ENCODE measurements at regions not wholly inside any gene's neighbourhood (a gene's known extent, or its start where the extent isn't known, plus 50 kb on each side); places are given as distances from the start of the nearest gene placed in this dataset.
"Not testable (repeated sequence)": the region's sequence is repeated elsewhere in the genome, so short reads cannot be mapped to it uniquely, and the experiment has no call there.

DNA sequence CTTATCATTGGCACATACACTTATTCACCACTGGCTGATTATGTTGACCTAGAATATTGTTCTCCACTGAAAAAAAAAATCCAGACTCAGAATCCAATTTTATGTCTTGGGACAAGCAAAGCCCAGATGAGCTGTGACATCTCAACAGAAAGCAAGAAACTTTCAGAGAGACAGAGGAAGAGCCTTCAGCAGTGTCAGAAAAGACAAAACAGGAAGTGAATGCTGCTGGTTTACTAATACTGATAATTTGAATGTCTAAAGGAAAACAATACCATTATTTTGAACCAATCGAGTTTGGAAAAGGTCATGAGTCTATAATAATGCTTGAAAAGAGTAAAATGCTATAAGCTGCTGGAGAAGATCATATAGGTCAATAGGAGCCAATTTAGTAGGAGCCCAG lies 179.8 kb upstream of the RIMS1 start:
- DNase-seq (ENCODE audit: low read depth in 4 of 4, low spot score in 1 of 4): no peak

DNA sequence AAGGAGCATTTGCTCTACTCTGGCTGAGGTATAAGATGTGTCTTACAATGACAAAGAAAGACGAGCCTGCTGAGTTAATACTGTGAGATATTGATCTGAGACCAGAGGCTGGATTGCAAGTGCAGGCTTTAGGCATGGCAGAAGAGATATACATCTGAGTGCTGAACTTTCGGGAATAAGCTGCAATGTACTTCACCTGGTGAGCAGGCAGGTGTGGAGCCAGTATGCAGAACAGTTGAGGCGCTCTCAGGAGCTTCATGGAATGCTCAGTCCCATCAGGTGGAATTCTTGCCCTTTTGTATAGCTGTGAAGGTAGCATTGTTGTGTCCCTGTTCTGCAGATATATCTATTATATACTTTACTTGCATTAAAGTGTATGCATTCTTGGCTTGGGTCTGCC lies 179.3 kb upstream of the RIMS1 start:
- DNase-seq (ENCODE audit: low read depth in 4 of 4, low spot score in 1 of 4): no peak

DNA sequence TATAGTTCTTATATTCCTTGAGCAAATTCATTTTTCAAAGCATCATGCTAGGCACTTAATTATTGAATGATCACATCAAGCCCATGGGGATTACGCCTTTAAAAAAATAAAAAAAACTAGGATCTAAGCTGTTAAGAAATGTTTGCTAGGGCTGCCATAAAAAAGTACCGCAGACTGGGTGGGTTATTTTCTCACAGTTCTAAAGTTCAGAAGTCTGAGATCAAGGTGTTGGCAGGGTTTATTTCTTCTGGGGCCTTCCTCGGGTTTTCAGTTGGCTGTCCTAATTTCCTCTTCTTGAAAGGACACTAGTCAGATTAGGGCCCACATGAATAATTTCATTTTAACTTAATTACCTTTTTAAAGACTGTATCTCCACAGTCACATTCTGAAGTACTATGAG lies 165.6 kb upstream of the RIMS1 start:
- DNase-seq (ENCODE audit: low read depth in 4 of 4, low spot score in 1 of 4): no peak

DNA sequence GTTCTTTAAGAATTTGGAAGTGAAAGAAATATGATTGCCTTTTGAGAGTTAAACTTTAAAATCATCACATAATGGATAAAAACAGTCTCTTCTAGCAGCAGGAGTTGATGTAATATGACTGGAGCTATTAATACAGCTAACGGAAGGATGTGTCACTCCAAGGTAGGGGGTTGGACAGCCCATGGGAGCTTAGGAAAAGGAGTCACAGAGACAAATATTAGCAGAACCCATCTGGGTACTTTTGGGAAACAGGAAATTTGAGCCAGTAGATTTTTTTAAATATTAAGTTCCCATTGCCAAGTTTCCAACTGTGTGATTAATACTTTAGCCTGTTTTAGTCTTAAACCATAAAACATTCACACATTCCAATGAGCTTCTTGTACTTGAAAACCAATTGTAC lies 164.7 kb upstream of the RIMS1 start:
- DNase-seq (ENCODE audit: low read depth in 4 of 4, low spot score in 1 of 4): no peak

DNA sequence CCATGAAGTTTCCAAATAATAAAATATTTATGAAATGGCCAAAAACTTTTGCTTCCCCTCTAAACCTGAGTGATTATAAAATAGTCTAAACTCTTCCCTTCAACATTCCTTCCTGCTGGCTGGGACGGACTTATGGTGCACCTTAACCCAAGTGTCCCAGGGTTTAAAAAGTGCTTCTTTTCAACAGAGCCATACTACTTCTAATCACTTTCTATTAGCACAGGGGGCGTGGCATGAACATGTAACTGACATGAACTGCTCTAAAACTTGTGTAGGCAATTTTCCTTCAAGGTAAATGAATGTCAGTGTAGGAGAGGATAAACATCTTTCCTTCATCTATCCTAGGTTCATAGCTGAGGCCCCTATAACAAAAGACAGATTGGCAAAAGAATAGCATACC lies 163.6 kb upstream of the RIMS1 start:
- DNase-seq (ENCODE audit: low read depth in 4 of 4, low spot score in 1 of 4): no peak

DNA sequence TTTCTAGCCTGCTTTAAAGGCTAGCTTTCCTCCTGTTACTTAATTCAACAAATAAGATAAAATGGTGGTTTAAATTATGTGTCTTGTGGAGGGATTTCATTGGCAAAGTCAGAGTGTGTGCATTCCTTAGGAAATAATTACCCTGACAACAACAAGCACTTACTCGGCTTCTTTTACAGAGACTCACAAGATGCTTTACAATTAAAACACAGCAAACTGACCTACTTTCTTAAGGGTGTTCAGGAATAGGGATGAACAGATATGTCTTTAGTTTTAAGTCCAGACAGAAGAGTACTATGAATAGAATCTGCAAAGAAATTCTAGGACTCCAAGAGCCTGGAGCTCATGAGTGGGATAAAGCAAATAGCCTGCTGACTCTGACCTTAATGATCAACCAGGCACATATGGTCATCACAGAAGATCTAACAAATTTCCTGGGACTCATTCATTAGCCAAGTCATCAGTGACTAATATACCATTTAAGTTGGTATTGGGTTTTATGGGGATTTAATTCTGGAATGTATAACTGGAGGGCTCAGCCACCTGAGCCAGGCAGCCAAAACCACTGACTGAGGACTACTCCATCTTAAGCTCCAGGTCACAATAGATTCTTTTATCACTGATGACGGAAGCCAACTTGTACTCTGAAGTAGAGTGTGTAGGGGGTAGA lies 161.8 kb upstream of the RIMS1 start:
- DNase-seq (ENCODE audit: low read depth in 4 of 4, low spot score in 1 of 4): no peak

DNA sequence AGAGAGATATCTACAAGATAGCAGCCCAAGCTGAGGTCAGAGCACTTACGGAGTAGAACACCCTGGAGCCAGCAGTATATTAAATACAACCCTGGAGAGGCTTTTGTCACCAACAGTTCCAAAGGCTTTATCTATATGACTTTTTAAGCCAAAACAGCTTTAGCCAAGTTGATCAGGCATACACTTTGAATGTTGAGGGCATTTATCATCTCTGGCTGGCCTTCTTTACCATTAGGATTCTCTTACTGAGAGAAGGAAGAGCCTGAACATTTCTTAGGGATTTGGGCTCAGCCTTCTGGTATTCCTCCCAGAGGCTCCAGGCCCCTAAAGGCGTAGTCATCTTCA lies 161.3 kb upstream of the RIMS1 start:
- no peak for DNase-seq (ENCODE audit: low read depth in 4 of 4, low spot score in 1 of 4)

DNA sequence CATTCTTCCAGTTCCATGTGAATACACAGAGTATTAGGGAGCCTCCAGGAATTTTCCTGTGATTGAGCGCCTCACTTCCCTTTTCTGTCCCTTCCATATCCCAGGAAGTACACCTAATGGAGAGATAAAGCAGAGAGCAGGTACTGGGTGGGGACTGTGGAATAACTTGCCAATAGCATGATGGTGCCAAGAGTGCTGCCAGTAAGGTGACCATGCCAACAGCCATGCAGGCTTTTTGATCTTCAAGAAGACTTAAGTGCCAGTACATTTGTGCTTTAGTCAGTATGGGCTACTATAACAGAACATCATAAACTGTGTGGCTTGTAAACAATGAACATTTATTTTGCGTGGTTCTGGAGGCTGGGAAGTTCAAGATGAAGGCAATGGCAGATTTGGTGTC lies 160.2 kb upstream of the RIMS1 start:
- no peak for DNase-seq (ENCODE audit: low read depth in 4 of 4, low spot score in 1 of 4)

DNA sequence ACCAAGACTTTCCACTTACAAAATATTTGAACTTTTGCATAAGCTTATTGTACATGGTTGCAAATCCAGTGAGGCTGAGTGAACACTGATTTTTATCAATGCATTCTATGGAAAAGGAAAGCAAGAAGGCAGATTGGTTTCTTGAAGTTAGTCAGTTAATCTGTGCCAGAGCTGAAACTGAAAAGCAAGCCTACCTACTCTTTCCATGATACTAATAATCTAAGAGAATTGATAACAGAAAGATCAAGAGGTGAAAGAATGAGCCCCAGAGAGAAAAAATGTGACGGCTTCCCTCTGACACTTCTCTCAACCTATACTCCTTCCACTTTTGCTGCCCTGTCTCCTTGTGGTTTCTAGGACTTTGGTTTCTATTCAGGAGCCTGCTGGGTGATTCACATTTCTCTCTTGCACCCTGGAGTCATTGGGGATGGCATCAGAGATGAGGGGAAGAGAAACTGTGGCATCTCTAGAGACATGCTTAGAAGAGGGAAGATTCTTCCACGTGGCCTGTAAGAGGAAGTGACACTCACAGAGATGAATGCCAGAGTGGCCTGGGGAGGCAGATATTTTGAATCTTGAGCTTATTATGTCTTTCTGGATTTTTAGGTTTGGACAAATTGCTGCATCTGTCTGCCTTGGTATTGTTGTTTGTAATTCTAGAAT lies 158.6 kb upstream of the RIMS1 start:
- DNase-seq (ENCODE audit: low read depth in 4 of 4, low spot score in 1 of 4): no peak

DNA sequence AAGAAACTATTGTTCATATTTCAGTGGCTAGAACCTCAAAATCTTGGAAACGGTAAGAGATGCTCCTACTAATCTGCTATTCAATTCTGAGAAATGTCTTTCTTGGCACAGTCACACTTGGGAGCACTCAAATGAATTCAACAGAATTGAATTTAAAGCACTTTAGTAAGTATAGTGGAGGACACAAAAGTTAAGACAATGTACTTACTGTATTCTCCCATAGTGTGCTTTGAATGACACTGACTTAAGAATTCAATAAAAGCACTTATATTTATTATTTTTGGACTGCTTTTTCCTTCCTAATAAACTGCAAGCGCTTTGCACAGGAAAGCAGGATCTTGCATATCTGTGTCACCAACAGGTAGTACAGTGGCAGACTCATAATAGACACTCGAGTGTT lies 156.1 kb upstream of the RIMS1 start:
- DNase-seq (ENCODE audit: low read depth in 4 of 4, low spot score in 1 of 4): no peak

DNA sequence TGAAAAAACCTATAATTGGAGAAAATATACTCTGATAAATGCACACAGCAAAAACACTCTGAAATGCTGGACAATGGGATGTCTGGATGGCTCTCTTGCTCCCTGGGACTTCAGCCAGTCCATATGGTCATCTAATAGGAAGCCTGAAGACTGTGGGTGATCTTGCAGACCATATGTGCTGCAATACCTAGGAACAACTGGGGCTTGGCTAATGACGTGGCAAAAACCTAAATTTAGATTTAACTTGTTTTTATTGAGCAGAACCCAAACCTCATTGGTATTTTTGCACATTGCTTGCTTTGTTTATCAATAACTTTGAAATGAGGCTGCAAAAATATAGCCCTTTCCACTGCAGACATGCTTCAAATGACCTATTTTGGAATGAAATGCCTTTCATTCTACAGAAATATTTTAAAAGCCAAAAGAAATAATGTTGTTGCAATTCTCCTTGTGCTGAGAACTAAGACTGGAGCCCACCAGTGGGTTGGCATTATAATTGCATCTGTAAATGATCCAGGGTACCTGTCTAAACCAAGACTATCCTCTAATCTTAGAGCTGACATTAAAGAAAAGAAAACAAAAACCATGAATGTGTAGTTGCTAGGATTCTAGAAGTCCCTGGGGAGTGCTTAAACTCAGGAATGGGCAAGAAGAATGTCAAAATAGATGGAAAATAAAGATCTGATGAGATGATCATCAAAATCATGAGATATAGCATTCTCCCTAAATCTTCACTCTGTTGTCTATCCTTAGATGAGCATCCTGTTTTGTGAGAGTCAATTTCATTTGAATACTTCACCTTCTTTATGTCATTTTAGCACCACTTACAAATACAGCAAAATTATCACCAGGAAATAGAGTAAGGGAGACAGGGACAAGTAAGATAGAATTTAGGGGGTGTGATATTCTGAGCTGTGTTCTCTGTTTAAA lies 152.1 kb upstream of the RIMS1 start:
- DNase-seq (ENCODE audit: low read depth in 4 of 4, low spot score in 1 of 4): no peak

DNA sequence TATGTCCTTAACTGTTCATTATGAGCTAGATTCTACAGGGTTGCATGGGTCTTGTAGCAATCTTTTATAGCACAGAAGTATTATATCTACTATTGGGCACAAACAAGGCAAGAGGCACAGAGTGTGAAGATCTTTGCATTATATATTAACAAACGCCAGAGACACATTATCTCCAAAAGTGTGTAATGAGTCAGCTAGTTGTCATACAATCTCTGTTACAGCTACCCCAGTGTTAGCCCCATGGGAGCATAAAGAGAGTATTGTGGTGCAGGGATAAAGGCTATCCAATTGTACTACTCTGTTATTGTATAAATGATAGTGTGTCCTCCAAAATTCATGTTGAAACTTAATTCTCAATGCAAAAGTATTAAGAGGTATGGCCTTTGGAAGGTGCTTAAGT lies 148.4 kb upstream of the RIMS1 start:
- DNase-seq (ENCODE audit: low read depth in 4 of 4, low spot score in 1 of 4): no peak

DNA sequence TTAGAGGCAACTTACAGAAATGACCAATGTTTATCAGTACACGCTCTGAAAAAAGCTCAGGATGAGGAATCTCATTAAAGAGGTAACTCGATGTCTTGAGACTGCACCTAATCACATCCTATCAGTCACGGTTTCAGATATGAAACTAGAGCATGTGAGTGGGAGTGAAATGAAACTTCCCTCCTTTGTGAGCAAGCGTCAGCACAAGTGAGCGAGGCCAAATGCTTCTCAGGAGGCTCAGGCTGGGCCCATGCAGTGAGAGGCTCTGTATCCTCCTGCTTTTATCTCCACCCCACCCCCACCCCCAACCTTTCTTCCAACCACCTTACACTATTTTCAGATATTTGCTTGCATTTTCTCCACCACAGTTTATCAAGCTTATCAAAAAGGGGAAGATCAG lies 140.8 kb upstream of the RIMS1 start:
- no peak for DNase-seq (ENCODE audit: low read depth in 4 of 4, low spot score in 1 of 4)

DNA sequence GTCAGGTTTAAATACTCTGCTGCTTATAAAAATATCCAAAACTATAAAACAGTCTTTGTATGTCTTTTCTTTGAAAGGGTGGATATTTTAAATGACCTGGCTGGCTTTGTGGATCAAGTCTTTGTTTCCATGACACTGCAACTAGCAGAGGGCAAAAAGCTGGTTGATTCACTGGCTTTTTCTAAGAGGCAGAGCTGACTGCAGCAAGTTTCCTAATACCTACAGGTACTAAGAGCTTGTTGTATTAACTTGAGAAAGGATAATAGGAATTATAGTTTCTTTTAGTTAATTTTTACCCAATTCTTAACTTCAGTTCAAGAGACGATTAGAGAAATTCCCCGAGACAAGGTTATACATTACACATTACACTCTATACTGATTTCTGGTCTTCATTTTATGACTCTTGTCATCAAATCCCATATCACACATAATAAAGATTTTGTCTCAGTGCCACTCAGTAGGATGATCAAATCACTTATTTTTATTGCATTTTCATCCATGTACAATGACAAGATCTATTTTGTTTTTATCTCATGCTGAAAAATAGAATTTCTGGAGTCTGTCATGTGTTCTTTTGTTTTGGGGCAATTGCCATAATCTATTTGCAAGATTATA lies 120.1 kb upstream of the RIMS1 start:
- DNase-seq (ENCODE audit: low read depth in 4 of 4, low spot score in 1 of 4): no peak

DNA sequence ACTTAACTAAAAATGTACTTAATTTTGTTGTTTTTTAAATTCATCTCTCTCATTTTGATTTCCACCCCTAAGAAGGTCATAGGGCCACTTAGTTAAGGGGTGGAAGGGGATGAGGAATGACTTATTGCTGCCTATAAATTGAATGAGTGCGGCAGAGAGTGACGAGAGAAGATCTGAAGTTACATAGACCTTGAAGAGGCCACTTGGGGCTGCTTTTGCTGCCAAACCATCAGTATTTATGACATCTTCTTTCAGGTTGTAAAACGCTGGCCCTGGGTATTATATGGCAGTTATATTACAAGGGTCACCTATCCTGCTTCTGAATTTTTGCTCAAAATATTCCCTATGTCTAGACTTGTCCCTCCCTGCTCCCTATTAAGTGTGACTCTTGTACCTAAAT lies 119.6 kb upstream of the RIMS1 start:
- no peak for DNase-seq (ENCODE audit: low read depth in 4 of 4, low spot score in 1 of 4)

DNA sequence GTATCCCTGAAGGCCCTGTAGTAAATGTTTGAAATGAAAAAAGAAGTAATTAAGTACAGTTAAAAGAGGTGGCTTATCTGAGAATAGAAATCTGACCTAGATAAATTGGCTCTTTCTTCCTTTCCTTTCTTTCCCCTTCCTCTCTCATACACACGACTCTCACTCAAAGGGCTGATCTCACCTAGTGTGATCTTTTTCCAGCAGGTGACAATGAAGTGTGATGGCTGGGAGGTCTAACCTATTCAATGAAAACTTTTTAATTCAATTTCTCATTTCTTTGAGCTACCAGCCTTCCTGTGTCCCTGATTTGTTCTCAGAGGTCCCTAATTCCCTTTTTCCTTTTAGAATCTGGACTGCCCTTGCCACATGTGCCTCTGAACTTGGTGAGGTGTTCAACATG lies 118.0 kb upstream of the RIMS1 start:
- DNase-seq (ENCODE audit: low read depth in 4 of 4, low spot score in 1 of 4): no peak

DNA sequence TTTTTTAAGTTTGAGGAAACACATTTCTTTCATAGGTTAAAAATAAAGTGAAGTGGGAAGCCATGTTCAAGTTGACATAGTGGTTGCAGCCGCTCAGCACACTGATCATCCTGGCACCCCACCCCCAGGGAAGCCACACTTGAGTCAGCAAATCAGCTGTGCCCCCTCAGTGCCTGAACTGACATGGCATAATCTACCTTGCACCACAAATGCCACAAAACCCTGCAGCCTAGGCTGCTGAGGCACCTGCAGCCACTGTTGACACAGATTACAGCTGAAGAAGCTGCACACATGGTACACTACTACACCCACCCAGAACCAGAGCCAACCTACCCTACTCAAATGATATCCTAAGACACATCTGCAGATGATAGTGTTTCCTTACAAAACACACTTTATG lies 77.5 kb upstream of the RIMS1 start:
- DNase-seq (ENCODE audit: low read depth in 4 of 4, low spot score in 1 of 4): no peak

DNA sequence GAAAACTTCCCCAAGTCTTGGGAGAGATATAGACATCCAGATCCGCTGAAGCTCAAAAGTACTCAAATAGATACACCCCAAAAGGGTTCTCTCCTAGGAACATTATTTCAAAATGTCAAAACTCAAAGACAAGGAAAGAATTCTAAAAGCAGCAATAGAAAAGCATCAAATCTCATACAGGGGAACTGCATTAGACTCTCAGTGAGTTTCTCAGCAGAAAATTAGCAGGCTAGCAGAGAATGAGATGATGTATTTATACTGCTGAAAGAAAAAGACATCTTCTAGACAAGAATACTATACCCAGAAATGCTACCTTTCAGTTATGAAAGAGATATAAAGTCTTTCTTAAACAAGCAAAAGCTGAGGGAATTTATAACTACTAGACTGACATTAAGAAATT lies 75.5 kb upstream of the RIMS1 start:
- no peak for DNase-seq (ENCODE audit: low read depth in 4 of 4, low spot score in 1 of 4)

DNA sequence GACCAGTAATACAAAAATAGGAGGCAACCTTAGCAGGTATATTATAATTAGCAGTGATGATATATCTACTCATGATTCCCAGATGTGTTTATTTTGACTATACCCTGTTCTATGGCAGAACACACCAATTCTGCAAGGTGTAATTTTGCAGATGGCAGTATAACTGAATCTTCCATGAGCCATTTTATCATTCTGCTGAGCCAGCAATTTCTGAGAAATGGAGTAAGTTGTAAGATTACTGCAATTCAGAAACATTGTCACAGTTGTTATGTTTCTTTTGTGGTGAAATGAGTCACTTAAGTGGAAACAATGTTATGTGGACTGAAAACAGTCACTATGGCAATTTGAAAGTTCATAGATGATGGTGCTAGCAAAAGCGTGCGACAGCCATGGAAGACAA lies 63.7 kb upstream of the RIMS1 start:
- DNase-seq (ENCODE audit: low read depth in 4 of 4, low spot score in 1 of 4): no peak

DNA sequence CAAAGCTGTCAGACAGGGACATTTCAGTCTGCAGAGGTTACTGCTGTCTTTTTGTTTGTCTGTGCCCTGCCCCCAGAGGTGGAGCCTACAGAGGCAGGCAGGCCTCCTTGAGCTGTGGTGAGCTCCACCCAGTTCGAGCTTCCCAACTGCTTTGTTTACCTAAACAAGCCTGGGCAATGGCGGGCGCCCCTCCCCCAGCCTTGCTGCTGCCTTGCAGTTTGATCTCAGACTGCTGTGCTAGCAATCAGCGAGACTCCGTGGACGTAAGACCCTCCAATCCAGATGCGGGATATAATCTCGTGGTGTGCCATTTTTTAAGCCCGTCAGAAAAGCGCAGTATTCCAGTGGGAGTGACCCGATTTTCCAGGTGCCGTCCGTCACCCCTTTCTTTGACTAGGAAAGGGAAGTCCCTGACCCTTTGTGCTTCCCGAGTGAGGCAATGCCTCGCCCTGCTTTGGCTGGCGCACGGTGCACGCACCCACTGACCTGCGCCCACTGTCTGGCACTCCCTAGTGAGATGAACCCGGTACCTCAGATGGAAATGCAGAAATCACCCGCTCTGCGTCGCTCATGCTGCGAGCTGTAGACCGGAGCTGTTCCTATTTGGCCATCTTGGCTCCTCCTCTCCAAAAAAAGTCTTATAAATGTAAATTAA lies 54.1 kb upstream of the RIMS1 start:
- DNase-seq (ENCODE audit: low read depth in 4 of 4, low spot score in 1 of 4): not testable (repeated sequence)
